ENCODE measurements at regions not wholly inside any gene's neighbourhood (a gene's known extent, or its start where the extent isn't known, plus 50 kb on each side); places are given as distances from the start of the nearest gene placed in this dataset.

GRCh38 chr6:99833034-99833433 lies 161.0 kb downstream of the MCHR2 start:
- H3K9me3 ChIP-seq (ENCODE audit: control insufficient read depth in 2 of 3, insufficient read depth in 1 of 3, low read length in 3 of 3), result no peaks in the 10 kb centered on the region
- no peak for DNase-seq
- H3K4me1 ChIP-seq (ENCODE audit: control insufficient read depth in 2 of 3, insufficient read depth in 2 of 3, low read depth in 1 of 3, low read length in 3 of 3), result no peaks in the 10 kb centered on the region
- no peak overlapping the region for H3K9ac ChIP-seq (ENCODE audit: low read length in 3 of 3)
- TF ChIP-seq CTCF (IDR thresholded peaks at IDR 0.05; ENCODE audit: borderline replicate concordance, extremely low read depth, insufficient read depth), result no peak
- H3K36me3 ChIP-seq (ENCODE audit: control insufficient read depth in 2 of 3, insufficient read depth in 3 of 3, low read length in 3 of 3), result no peaks in the 10 kb centered on the region
- FAIRE-seq, result no peak
- H3K27ac ChIP-seq (ENCODE audit: low read depth in 2 of 2, low read length in 2 of 2), result no peak overlapping the region
- intact Hi-C loops (cut with DNase I), result no loop called here
- H3K4me3 ChIP-seq (ENCODE audit: low read length in 3 of 3), result no peak overlapping the region
- H3K27me3 ChIP-seq (ENCODE audit: control insufficient read depth, insufficient read depth, low read length), result no peaks in the 10 kb centered on the region

- FAIRE-seq, result peak; percentile 8
- intact Hi-C loops (cut with DNase I), result no loop called here
- TF ChIP-seq CTCF (IDR thresholded peaks at IDR 0.05; ENCODE audit: borderline replicate concordance, extremely low read depth, insufficient read depth), result no peak
These were observed 157.6 kb downstream of the MCHR2 start for GRCh38 chr6:99836471-99836870.

GRCh38 chr6:99838607-99839006 lies 155.4 kb downstream of the MCHR2 start:
- Histone ChIP-seq H3K9me3 (ENCODE audit: control insufficient read depth in 2 of 3, insufficient read depth in 1 of 3, low read length in 3 of 3) (no peaks in the 10 kb centered on the region), H3K4me3 (ENCODE audit: low read length in 3 of 3) (no peak overlapping the region), H3K36me3 (ENCODE audit: control insufficient read depth in 2 of 3, insufficient read depth in 3 of 3, low read length in 3 of 3) (no peaks in the 10 kb centered on the region), H3K9ac (ENCODE audit: low read length in 3 of 3) (no peak overlapping the region), H3K27me3 (ENCODE audit: control insufficient read depth, insufficient read depth, low read length) (no peaks in the 10 kb centered on the region), H3K27ac (ENCODE audit: low read depth in 2 of 2, low read length in 2 of 2) (no peak overlapping the region), H3K4me1 (ENCODE audit: control insufficient read depth in 2 of 3, insufficient read depth in 2 of 3, low read depth in 1 of 3, low read length in 3 of 3) (no peaks in the 10 kb centered on the region)
- no peak for TF ChIP-seq CTCF (IDR thresholded peaks at IDR 0.05; ENCODE audit: borderline replicate concordance, extremely low read depth, insufficient read depth)
- intact Hi-C loops (cut with DNase I), result no loop called here
- no peak for DNase-seq
- no peak for FAIRE-seq

More at GRCh38 chr6:99836471-99836870, 157.6 kb downstream of the MCHR2 start:
- Histone ChIP-seq H3K4me1 (ENCODE audit: control insufficient read depth in 2 of 3, insufficient read depth in 2 of 3, low read depth in 1 of 3, low read length in 3 of 3) (no peaks in the 10 kb centered on the region), H3K9me3 (ENCODE audit: control insufficient read depth in 2 of 3, insufficient read depth in 1 of 3, low read length in 3 of 3) (no peaks in the 10 kb centered on the region), H3K27ac (ENCODE audit: low read depth in 2 of 2, low read length in 2 of 2) (no peak overlapping the region), H3K36me3 (ENCODE audit: control insufficient read depth in 2 of 3, insufficient read depth in 3 of 3, low read length in 3 of 3) (no peaks in the 10 kb centered on the region), H3K9ac (ENCODE audit: low read length in 3 of 3) (no peak overlapping the region), H3K27me3 (ENCODE audit: control insufficient read depth, insufficient read depth, low read length) (no peaks in the 10 kb centered on the region), H3K4me3 (ENCODE audit: low read length in 3 of 3) (no peak overlapping the region)
- no peak for DNase-seq

GRCh38 chr6:99841297-99841696 lies 152.7 kb downstream of the MCHR2 start:
- no peak overlapping the region for H3K27ac ChIP-seq (ENCODE audit: low read depth in 2 of 2, low read length in 2 of 2)
- intact Hi-C loops (cut with DNase I), result no loop called here
- H3K9ac ChIP-seq (ENCODE audit: low read length in 3 of 3), result no peak overlapping the region
- no peaks in the 10 kb centered on the region for H3K27me3 ChIP-seq (ENCODE audit: control insufficient read depth, insufficient read depth, low read length)
- H3K4me3 ChIP-seq (ENCODE audit: low read length in 3 of 3), result no peak overlapping the region
- DNase-seq (no peak), FAIRE-seq (no peak)
- no peaks in the 10 kb centered on the region for H3K9me3 ChIP-seq (ENCODE audit: control insufficient read depth in 2 of 3, insufficient read depth in 1 of 3, low read length in 3 of 3)
- no peaks in the 10 kb centered on the region for H3K36me3 ChIP-seq (ENCODE audit: control insufficient read depth in 2 of 3, insufficient read depth in 3 of 3, low read length in 3 of 3)
- H3K4me1 ChIP-seq (ENCODE audit: control insufficient read depth in 2 of 3, insufficient read depth in 2 of 3, low read depth in 1 of 3, low read length in 3 of 3), result no peaks in the 10 kb centered on the region
- no peak for TF ChIP-seq CTCF (IDR thresholded peaks at IDR 0.05; ENCODE audit: borderline replicate concordance, extremely low read depth, insufficient read depth)

Data from kidney (tissue), 13 donors.